Fibroblast of lung (primary cell): ENCODE measurements at regions not wholly inside any gene's neighbourhood (a gene's known extent, or its start where the extent isn't known, plus 50 kb on each side); places are given as distances from the start of the nearest gene placed in this dataset.

ENCODE experiments used
- DNase-seq, 2 donors: peaks; one replicate each; pipeline versions ENCODE4 v3.0.0 to v3.0.0-alpha.2; 2010; ENCODE audit warnings: low read depth in 2 of 2
- H2AFZ ChIP-seq: 2 replicates; pipeline ENCODE4 v1.5.1; 2012; ENCODE audit warnings: low read length, control low read depth, inconsistent platforms
- H3K27ac ChIP-seq: 2 replicates; pipeline ENCODE4 v1.5.1; 2011; ENCODE audit warnings: low read length, control low read depth; ENCODE audit not compliant: insufficient read depth
- H3K27me3 ChIP-seq: 2 replicates; pipeline ENCODE4 v1.5.1; 2011; ENCODE audit warnings: mild to moderate bottlenecking, low read length; ENCODE audit not compliant: control insufficient read depth, insufficient read depth
- H3K36me3 ChIP-seq: 2 replicates; pipeline ENCODE4 v1.5.1; 2011; ENCODE audit warnings: low read length; ENCODE audit not compliant: control insufficient read depth, insufficient read depth
- H3K4me1 ChIP-seq: 2 replicates; pipeline ENCODE4 v1.5.1; 2011; ENCODE audit warnings: low read length; ENCODE audit not compliant: control insufficient read depth, insufficient read depth; ENCODE audit errors: extremely low read depth
- H3K4me2 ChIP-seq: 2 replicates; pipeline ENCODE4 v1.5.1; 2011; ENCODE audit warnings: low read length, control low read depth; ENCODE audit not compliant: insufficient read depth; ENCODE audit errors: extremely low read depth
- H3K4me3 ChIP-seq, 4 experiments: fragments of 200-600 bp in 1 of 4; sonication (generic) in 1 of 4; replicated peaks in 1 of 4; 2 replicates each; pipeline ENCODE4 v1.5.1; 2011 to 2016; ENCODE audit warnings: low read length in 4 of 4, low read depth in 3 of 4, mild to moderate bottlenecking in 3 of 4, control low read depth in 2 of 4, inconsistent platforms in 1 of 4, mixed read lengths in 1 of 4; ENCODE audit not compliant: insufficient read depth in 1 of 4; ENCODE audit errors: control extremely low read depth in 1 of 4
- H3K79me2 ChIP-seq: 2 replicates; pipeline ENCODE4 v1.5.1; 2012; ENCODE audit warnings: mild to moderate bottlenecking, low read length, inconsistent platforms; ENCODE audit not compliant: control insufficient read depth, insufficient read depth
- H3K9ac ChIP-seq: 2 replicates; pipeline ENCODE4 v1.5.1; 2011; ENCODE audit warnings: mild to moderate bottlenecking, low read length, control low read depth; ENCODE audit not compliant: insufficient read depth
- H3K9me3 ChIP-seq: 2 replicates; pipeline ENCODE4 v1.5.1; 2012; ENCODE audit warnings: low read depth, low read length; ENCODE audit not compliant: control insufficient read depth, insufficient read depth
- H4K20me1 ChIP-seq: 2 replicates; pipeline ENCODE4 v1.5.1; 2011; ENCODE audit warnings: low read length; ENCODE audit not compliant: control insufficient read depth, insufficient read depth; ENCODE audit errors: extremely low read depth
- EZH2 ChIP-seq: IDR thresholded peaks from 2 replicates; pipeline ENCODE4 v1.5.1; 2012; ENCODE audit warnings: low read length, control low read depth, mild to moderate bottlenecking; ENCODE audit errors: missing control alignments
- TF ChIP-seq, protein P1 (sequence below), 2 donors: IDR thresholded peaks in 1 of 2; conservative IDR thresholded peaks in 1 of 2; 1 replicate in 1 of 2; 2 replicates in 1 of 2; pipeline ENCODE4 v1.5.1; 2011 to 2012; ENCODE audit warnings: low read length in 2 of 2, control low read depth in 1 of 2, inconsistent platforms in 1 of 2, low read depth in 1 of 2, mild to moderate bottlenecking in 1 of 2

- no peaks in the 10 kb centered on the region for H3K9me3 ChIP-seq
- H3K4me2 ChIP-seq, result no peak overlapping the region
- H3K79me2 ChIP-seq, result no peaks in the 10 kb centered on the region
- TF ChIP-seq, protein P1, sequence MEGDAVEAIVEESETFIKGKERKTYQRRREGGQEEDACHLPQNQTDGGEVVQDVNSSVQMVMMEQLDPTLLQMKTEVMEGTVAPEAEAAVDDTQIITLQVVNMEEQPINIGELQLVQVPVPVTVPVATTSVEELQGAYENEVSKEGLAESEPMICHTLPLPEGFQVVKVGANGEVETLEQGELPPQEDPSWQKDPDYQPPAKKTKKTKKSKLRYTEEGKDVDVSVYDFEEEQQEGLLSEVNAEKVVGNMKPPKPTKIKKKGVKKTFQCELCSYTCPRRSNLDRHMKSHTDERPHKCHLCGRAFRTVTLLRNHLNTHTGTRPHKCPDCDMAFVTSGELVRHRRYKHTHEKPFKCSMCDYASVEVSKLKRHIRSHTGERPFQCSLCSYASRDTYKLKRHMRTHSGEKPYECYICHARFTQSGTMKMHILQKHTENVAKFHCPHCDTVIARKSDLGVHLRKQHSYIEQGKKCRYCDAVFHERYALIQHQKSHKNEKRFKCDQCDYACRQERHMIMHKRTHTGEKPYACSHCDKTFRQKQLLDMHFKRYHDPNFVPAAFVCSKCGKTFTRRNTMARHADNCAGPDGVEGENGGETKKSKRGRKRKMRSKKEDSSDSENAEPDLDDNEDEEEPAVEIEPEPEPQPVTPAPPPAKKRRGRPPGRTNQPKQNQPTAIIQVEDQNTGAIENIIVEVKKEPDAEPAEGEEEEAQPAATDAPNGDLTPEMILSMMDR (conservative IDR thresholded peaks at IDR 0.05 in 1 of 2, IDR thresholded peaks at IDR 0.05 in 1 of 2; ENCODE audit: low read depth in 1 of 2, low read length in 2 of 2), result no peak
- TF ChIP-seq EZH2, result no peak
- no peak overlapping the region for H3K27ac ChIP-seq
- no peaks in the 10 kb centered on the region for H4K20me1 ChIP-seq
- H2AFZ ChIP-seq, result no peak overlapping the region
- no peaks in the 10 kb centered on the region for H3K27me3 ChIP-seq
- H3K36me3 ChIP-seq, result no peaks in the 10 kb centered on the region
- H3K4me1 ChIP-seq, result no peaks in the 10 kb centered on the region
- H3K4me3 ChIP-seq, result no peak overlapping the region
- no peak overlapping the region for H3K9ac ChIP-seq
- peak; percentile 23 to 56 for DNase-seq
Measured at GRCh38 chr4:128700659-128701350, 108.7 kb upstream of the JADE1 start.

GRCh38 chr4:128698386-128698785, 111.1 kb upstream of the JADE1 start:
- H2AFZ ChIP-seq, result no peak overlapping the region
- H3K4me1 ChIP-seq, result no peaks in the 10 kb centered on the region
- no peaks in the 10 kb centered on the region for H3K9me3 ChIP-seq
- no peaks in the 10 kb centered on the region for H4K20me1 ChIP-seq
- no peak overlapping the region for H3K9ac ChIP-seq
- TF ChIP-seq, protein P1 (conservative IDR thresholded peaks at IDR 0.05 in 1 of 2, IDR thresholded peaks at IDR 0.05 in 1 of 2; ENCODE audit: low read depth in 1 of 2, low read length in 2 of 2), result no peak
- no peaks in the 10 kb centered on the region for H3K36me3 ChIP-seq
- no peak overlapping the region for H3K4me3 ChIP-seq
- no peak overlapping the region for H3K27ac ChIP-seq
- H3K4me2 ChIP-seq, result no peak overlapping the region
- H3K27me3 ChIP-seq, result no peaks in the 10 kb centered on the region
- DNase-seq, result no peak
- no peaks in the 10 kb centered on the region for H3K79me2 ChIP-seq

DNA sequence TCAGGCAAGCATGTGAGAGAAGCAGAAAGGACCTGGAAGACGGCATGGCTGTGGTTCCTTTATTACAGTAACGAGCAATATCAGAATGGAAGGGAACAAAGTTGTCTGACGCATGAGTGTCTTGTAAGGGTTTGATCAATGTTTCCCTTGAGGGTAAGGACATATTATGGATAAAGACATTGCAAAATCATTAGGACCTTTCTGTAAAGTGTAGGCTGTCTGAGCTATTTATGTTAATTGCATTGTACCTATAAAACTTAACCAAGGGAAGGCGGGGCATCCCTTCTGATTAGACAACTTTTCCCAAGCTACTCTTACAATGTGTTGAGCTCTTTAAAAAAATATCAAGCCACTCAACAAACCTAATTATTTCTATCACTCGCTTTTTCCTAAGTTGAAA, 112.2 kb upstream of the JADE1 start:
- Histone ChIP-seq H3K9me3 (no peaks in the 10 kb centered on the region), H3K27ac (no peak overlapping the region), H3K27me3 (no peaks in the 10 kb centered on the region), H3K4me1 (no peaks in the 10 kb centered on the region), H2AFZ (peak overlapping the region; percentile 11), H3K4me3 (no peak overlapping the region), H3K36me3 (no peaks in the 10 kb centered on the region), H3K79me2 (no peaks in the 10 kb centered on the region), H4K20me1 (no peaks in the 10 kb centered on the region), H3K9ac (no peak overlapping the region), H3K4me2 (no peak overlapping the region)
- DNase-seq, result no peak
- TF ChIP-seq, protein P1 (conservative IDR thresholded peaks at IDR 0.05 in 1 of 2, IDR thresholded peaks at IDR 0.05 in 1 of 2; ENCODE audit: low read depth in 1 of 2, low read length in 2 of 2), result no peak
- TF ChIP-seq EZH2, result no peak
